SK-N-MC (cell line): ENCODE measurements at regions not wholly inside any gene's neighbourhood (a gene's known extent, or its start where the extent isn't known, plus 50 kb on each side); places are given as distances from the start of the nearest gene placed in this dataset.

Experiments used
- EZH2 ChIP-seq: fragments of 200-600 bp; sonication (generic); IDR thresholded peaks from one replicate; pipeline ENCODE4 v1.6.1; 2017; ENCODE audit warnings: antibody characterized with exemption
- FOXP2 ChIP-seq: optimal IDR thresholded peaks from 2 replicates; pipeline ENCODE3; 2011; ENCODE audit warnings: mild to moderate bottlenecking, moderate library complexity; ENCODE audit not compliant: insufficient read depth; ENCODE audit errors: extremely low read length, control extremely low read depth
- POLR2AphosphoS5 ChIP-seq: IDR thresholded peaks from 2 replicates; pipeline ENCODE4 v1.6.1; 2012; ENCODE audit warnings: mild to moderate bottlenecking, low read depth, low read length, borderline replicate concordance

- TF ChIP-seq EZH2 = no peak
- no peak for TF ChIP-seq POLR2AphosphoS5
- no peak for TF ChIP-seq FOXP2
Measured at GRCh38 chr16:86127366-86127765, 228.4 kb downstream of the IRF8 start.
